NCI-H2171 (cell line): ENCODE measurements at regions not wholly inside any gene's neighbourhood (a gene's known extent, or its start where the extent isn't known, plus 50 kb on each side); places are given as distances from the start of the nearest gene placed in this dataset.

Experiments
- DNase-seq: peaks from one replicate; lab custom pipeline; 2025; lab: John Stamatoyannopoulos, UW

- DNase-seq, result no peak
Measured at GRCh38 chr20:7505835-7506221, 434.4 kb downstream of the HAO1 start.

DNA sequence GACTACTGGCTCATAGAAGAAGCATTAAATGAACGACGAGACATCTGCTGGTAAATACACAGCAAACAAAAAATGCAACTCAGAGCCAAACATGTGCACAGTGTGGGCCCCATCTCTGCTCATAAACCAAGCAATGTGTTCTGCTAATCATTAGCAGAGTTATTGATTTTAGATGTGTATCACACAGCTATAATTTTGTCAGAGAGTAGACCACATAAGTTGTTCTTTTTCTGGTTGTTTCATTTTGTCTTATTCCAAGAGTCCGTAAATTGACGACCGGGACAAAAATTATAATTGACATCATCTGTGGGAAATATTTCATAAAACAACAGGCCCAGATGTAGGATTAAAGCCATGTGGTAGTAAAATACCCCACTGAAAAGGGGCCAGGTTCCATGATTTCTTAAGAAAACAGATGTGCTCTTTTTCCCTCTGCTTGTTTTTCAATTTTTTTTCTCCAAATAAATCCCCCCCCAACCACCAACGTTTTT, 423.6 kb downstream of the HAO1 start:
- no peak for DNase-seq

DNA sequence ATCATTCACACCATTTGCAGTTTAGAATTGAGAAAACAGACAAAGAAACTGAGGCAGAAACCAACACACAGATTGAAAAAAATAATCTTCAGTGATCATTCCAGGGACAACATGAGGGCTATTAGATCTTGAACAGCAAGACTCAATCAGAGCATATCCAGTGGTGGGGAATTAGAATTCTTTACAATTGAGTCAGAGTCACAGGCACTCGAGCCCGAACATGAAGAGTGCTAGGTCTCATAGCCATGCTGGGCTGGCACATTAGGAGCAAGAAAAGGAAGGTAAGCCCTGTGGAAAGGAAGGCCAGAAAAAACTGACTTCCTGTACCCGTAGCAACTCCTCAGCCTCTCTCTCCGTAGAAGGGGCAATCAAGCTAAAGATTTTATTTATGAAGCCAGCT, 419.9 kb downstream of the HAO1 start:
- DNase-seq, result no peak

DNA sequence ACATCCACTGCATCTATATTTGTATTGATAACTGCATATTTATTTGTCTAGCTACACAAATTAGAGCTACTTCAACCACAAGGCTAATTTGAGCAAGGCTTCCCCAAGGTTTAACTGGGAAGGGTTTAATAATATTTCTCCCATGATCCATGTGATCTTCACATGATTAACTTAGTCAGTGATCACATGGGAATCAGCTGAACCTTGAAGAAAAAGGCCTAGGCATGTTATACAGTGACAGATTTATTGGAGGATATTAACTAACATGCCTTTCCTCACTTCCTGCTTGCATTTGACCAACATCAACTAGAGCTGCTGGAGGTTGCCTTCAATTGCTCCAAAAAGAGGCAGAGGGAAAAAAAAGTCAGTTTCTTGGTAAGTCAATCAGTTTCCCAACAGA, 417.0 kb downstream of the HAO1 start:
- DNase-seq, result no peak

- no peak for DNase-seq
Measured at GRCh38 chr20:7540018-7540417, 400.2 kb downstream of the HAO1 start.

DNA sequence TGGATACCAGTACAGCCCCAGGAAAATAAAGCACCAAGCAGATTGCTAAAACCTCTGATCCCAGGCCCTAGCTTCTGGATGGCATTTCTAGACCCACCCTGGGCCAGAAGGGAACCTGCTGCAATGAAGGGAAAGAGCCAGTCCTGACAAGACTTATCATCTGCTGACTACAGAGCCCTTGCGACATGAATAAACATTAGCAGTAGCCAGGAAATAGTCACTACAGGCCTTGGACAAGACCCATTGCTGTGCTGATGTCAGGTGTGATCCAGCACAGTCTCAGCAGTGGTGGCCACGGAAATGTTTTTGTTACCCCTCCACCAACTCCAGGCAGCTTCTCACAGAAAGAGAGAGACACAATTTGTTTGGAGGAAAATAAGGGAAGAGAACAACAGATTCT, 399.3 kb downstream of the HAO1 start:
- DNase-seq, result no peak

- DNase-seq, result no peak
Measured at GRCh38 chr20:7571101-7571500, 369.2 kb downstream of the HAO1 start.

GRCh38 chr20:7571521-7572055, 368.7 kb downstream of the HAO1 start:
- no peak for DNase-seq

DNA sequence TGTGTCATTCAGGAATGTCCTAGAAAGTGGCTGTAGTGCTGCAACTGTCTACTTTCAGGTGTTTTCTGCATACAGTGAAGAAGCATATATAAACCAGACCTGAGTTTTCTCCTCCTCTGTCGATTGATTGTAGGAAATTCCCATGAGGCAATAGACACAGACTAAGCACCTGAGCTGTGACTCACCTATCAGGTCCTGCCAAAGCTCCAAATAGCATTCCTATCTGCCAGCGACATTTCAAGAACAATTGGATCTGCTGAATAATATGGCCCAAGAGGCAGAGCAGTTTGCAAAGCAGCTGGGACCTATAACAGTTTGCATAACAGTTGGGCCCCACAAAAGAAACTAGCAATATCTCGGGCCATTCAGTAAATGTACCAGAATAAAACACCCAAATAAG, 360.4 kb downstream of the HAO1 start:
- no peak for DNase-seq

DNA sequence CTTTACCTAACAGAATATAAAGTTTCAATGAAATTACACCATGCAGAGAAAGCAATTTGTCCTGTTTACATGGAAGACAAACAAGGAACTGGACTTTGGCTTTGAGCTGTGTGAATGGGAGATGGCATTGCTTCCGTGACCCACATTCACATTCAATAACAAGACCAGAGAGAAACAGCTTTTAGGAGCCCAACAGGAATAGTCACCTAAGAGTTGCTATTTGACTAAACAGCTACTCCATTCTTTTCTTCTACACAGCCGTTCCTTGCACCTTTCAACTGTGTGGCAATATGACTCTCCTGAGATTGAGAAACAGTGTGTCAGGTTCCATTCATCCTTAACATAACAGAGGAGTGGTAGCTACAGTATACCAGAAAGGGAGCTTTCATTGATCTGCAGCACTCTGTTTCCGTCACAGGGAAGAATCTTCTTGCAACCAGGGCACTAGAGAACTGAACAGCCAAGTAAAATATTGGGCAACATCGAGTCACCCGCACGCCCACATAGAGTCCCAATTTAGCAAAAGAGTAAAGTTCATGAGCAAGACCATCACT, 355.1 kb downstream of the HAO1 start:
- no peak for DNase-seq

GRCh38 chr20:7586481-7586880, 353.8 kb downstream of the HAO1 start:
- no peak for DNase-seq

DNA sequence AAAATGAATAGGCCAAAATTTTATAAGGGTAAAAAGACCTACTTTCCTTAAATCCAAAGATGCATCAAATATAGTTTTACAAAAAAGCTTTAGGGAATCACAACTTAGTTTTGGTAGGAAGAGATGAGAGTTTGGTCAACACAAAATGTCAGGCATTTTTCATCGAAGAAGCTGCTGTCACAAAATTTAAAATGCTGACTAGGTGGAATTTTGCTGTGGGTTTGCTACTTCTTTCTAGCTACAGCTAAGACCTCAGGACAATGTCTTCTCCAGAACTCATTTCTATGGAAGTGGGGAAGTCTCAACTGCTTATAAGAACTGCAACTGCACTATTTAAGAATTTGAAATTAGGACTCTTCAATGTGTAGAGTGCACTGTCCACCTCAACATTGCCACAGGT, 351.1 kb downstream of the HAO1 start:
- no peak for DNase-seq

- DNase-seq, result no peak
Measured at GRCh38 chr20:7596541-7596940, 343.7 kb downstream of the HAO1 start.

- no peak for DNase-seq
Measured at GRCh38 chr20:7601431-7601830, 338.8 kb downstream of the HAO1 start.

DNA sequence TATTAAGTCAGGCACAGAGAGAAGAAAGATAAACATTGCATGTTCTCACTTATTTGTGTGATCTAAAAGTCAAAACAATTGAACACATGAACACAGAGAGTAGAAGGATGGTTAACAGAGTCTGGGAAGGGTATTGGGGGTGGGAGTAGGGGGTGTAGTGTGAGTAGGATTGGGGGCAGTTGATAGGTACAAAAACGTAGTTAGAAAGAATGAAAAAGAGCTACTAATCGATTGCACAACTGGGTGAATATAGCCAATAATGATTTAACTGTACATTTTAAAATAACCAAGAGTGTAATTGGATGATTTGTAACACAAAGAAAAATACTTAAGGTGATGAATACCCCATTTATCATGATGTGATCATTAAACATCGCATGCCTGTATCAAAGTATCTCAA, 333.3 kb downstream of the HAO1 start:
- DNase-seq, result no peak

DNA sequence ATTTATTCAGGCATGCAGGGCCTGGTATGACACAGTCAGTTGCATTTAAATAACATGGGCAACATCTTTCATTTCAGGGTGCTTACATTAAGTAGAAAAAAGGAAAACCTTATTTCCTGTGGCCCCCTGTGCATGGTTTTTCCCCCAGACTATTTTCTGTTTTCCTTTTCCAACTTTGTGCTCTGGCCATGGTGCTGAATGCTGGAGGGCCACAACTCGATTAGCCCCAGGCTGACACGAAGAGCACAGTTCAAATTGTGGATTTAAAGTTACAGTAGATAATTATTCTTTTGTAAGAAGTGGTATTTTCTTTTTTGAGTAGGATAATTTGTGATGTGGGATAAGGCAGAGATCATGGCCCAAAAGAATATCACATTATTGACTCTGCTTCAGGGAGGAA, 332.0 kb downstream of the HAO1 start:
- DNase-seq, result no peak

DNA sequence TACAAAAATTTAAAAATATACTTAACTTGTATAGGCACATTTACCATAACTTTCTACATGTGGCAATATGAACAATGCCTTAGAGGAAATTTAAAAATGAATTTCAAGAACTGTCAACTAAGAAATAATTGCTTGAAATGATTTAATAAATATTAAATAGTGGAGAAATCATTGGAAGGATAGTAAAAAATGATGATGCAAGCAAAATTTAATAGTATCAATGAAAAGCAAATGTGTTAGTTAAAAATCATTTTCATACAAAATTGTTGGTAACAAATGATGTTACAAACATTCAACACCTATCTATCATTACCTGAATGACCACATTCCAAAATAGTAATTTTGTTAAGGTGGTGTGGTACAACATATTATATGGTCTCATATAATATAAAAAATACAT, 331.0 kb downstream of the HAO1 start:
- DNase-seq, result no peak

DNA sequence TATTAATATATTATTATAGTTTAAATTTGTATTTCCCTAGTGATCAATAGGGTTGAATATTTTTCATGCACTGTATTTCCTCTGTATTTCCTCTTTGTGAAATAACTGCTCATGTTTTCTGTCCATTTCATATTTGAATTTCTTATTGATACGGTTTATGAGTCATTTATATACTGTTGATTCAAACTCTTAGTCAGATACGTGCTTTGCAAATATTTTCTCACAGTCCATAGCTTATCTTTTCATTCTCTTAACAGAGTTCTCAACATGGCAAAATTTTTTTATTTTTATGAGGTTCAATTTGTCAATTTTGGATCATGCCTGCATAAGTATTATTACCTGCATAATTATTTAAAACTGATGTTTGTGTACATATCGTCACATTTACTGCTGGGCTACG, 329.6 kb downstream of the HAO1 start:
- no peak for DNase-seq

DNA sequence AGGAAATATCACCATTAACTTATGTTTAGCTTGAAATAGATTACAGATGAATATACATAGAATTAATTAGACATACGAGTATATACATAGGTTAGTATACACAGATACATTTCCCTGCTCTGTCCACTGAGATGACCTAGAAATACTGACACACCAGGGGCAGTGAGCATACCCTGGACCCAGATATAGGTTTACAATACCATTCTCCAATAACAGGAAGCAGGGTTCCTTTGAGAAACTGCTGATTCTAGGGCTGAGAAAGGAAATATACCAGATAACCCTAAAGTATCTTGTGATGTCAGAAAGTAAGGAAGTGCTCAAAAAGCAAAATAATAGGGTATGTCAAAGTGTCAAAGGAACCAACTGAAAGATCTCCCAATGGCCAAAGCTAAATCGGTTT, 322.5 kb downstream of the HAO1 start:
- DNase-seq, result no peak

GRCh38 chr20:7622399-7622961, 317.8 kb downstream of the HAO1 start:
- DNase-seq, result no peak

GRCh38 chr20:7624886-7625285, 315.4 kb downstream of the HAO1 start:
- DNase-seq, result no peak

DNA sequence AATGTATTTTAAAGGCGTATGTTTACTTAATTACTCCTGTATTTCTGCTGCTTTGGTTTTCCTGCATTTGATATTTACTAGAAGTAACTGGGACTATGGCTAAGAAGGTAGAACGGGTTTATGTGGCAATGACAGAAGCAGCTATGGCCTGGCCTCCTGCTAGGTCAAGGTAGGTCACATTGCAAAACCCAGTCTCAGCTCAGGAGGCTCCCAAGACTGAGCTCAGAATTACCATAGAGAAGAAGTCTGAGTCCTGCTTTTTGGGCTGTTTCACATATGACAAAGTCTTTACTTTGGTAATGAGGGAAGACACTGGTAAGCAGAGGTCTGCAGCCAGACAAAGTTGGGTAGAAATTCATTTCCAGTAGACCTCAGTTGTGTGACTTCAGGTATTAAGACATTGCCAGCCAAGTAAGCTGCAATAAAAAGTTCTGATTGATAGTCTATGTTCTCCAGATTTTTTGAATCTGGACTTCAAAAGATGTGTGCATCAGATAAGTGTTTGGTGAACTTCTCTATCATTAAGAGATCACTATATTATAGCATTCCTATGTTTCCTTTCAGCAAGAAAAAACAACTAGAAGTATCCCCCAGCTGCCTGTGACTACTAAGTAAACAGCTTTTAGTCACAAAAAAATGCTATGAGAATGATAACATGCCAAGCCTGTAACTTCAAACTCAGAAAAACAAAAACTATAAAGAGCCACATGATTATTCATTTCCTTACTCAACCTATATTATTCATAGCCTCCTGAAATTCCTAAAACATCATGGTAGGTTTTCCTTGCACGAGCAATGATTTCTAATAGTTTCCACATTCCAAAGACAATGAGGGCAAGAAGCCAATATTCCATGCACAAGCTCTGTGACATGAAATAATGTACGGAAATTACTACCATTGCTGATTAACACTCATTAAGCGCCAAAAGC, 312.3 kb downstream of the HAO1 start:
- DNase-seq, result no peak

GRCh38 chr20:7629880-7630279, 310.4 kb downstream of the HAO1 start:
- no peak for DNase-seq
